AG04450 (cell line): ENCODE measurements at regions not wholly inside any gene's neighbourhood (a gene's known extent, or its start where the extent isn't known, plus 50 kb on each side); places are given as distances from the start of the nearest gene placed in this dataset.
"Not testable (repeated sequence)": the region's sequence is repeated elsewhere in the genome, so short reads cannot be mapped to it uniquely, and the experiment has no call there.

Source experiments
- CTCF ChIA-PET: fragments of 300-600, 350-600 bp; formaldehyde crosslinking; extraction: SDS; loops from one replicate; lab custom pipeline; 2022; ENCODE audit warnings: antibody characterized with exemption, inconsistent platforms; lab: Charles Lee
- POLR2A ChIA-PET: fragments of 350-600 bp; formaldehyde crosslinking; extraction: SDS; loops from one replicate; lab custom pipeline; 2021; ENCODE audit warnings: antibody characterized with exemption, inconsistent platforms; lab: Yijun Ruan, JAX
- DNase-seq: peaks from one replicate; pipeline ENCODE4 v3.0.0-alpha.2; 2011; ENCODE audit warnings: low read depth, low spot score
- H3K27ac ChIP-seq: one replicate; pipeline ENCODE4 v1.5.1; 2012; ENCODE audit warnings: low read depth, low read length, control low read depth
- H3K27me3 ChIP-seq: one replicate; pipeline ENCODE4 v1.6.0; 2012; ENCODE audit warnings: low read length; ENCODE audit not compliant: control insufficient read depth, insufficient read depth
- H3K4me3 ChIP-seq: 2 replicates; pipeline ENCODE4 v1.5.1; 2011; ENCODE audit warnings: mild to moderate bottlenecking, low read depth, low read length, control low read depth
- H3K9me3 ChIP-seq: 2 replicates; pipeline ENCODE4 v1.5.1; 2012; ENCODE audit warnings: low read length; ENCODE audit not compliant: control insufficient read depth, insufficient read depth
- TF ChIP-seq, protein P1 (sequence below): IDR thresholded peaks from 2 replicates; pipeline ENCODE4 v1.5.1; 2011; ENCODE audit warnings: low read depth, low read length, control low read depth, inconsistent platforms

DNA sequence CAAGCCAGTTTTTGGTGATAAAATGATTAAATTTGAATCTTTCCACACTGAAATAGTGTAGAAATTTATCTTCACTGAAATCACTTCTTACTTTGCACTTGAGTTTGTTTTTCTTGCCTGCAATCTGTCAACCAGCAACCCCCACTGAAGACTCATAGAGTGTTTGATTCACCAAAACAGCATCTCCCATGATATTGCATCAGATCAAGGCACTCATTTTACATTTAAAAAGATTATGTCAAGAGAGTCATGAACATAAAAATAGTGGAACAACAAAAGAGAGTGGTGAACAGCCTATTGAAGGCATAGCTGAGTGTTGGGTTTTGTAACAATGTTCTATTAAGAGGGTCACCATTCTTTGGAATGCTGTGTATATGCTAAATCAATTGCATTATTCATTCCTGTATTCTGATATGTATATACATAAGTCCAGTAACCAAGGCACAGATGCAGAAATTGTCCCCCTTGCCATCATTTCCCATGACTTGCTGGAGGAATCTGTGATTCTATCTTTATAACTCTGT lies 1934.9 kb downstream of the ARAP2 start:
- Histone ChIP-seq H3K4me3 (no peak overlapping the region), H3K27ac (no peak overlapping the region), H3K27me3 (no peaks in the 10 kb centered on the region), H3K9me3 (no peaks in the 10 kb centered on the region)
- TF ChIP-seq, protein P1, sequence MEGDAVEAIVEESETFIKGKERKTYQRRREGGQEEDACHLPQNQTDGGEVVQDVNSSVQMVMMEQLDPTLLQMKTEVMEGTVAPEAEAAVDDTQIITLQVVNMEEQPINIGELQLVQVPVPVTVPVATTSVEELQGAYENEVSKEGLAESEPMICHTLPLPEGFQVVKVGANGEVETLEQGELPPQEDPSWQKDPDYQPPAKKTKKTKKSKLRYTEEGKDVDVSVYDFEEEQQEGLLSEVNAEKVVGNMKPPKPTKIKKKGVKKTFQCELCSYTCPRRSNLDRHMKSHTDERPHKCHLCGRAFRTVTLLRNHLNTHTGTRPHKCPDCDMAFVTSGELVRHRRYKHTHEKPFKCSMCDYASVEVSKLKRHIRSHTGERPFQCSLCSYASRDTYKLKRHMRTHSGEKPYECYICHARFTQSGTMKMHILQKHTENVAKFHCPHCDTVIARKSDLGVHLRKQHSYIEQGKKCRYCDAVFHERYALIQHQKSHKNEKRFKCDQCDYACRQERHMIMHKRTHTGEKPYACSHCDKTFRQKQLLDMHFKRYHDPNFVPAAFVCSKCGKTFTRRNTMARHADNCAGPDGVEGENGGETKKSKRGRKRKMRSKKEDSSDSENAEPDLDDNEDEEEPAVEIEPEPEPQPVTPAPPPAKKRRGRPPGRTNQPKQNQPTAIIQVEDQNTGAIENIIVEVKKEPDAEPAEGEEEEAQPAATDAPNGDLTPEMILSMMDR, result no peak
- ChIA-PET POLR2A (no interaction called here), CTCF (no interaction called here)
- DNase-seq, result no peak

DNA sequence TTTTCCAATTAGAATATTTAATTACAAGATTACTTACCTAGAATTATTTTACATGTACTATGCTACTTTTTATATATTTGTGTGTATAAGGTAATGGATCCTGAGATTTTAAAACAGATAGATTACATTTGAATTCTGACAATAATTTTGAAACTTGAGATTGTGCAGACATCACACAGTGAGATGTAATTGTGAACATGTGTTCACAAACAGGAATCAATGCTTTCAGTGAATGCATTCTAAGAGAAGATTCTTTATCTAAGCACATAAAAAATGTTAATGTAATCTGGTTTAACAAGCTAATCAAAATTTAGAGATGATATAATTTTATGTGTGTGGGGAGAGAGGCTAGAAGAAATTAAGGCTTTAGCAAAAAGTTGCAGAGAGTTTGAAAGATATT lies 1925.5 kb downstream of the ARAP2 start:
- CTCF ChIA-PET, result no interaction called here
- Histone ChIP-seq H3K27me3 (no peaks in the 10 kb centered on the region), H3K9me3 (no peaks in the 10 kb centered on the region), H3K4me3 (no peak overlapping the region), H3K27ac (no peak overlapping the region)
- DNase-seq, result no peak
- POLR2A ChIA-PET, result no interaction called here
- TF ChIP-seq, protein P1, result no peak

DNA sequence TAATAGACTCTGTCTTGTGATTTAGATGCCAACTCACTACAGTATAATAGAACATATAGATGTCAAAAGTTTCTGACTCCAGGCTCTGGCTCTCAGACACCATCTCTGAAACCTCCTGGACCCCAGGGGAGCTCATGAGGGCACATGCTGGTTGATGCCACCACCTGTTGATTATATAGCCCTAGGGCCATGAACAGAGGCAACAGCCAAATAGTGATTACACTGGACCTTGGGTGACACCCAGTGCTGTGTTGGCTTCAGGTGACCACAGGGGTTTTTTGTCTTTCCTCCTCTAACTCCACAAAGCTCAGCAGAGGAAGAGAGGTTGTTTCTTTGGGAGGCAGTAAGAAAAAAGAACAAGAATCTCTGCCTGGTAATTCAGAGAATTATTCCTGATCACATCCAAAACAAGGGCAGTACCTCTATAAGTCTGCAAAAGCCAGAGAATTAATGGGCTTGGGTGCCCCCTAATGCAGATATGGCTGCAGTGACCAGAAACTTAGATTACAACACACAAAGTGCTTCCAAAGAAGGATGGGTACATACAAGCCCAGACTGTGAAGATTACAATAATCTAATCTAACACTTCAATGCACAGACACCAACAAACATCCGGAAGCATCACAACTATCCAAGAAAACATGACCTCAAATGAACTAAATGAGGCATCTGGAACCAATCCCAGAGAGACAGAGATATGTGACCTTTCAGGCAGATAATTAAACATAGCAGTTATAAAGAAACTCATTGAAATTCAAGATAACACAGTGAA lies 1920.6 kb downstream of the ARAP2 start:
- CTCF ChIA-PET, result interaction anchor here (0.6 to 2.3 kb wide), 4 partner anchors 71 to 675 kb away, joined by 3 to 9 read pairs (median 6); no protein-coding TSS in a partner anchor
- Histone ChIP-seq H3K27ac (no peak overlapping the region), H3K9me3 (no peaks in the 10 kb centered on the region), H3K4me3 (no peak overlapping the region), H3K27me3 (no peaks in the 10 kb centered on the region)
- POLR2A ChIA-PET, result no interaction called here
- no peak for DNase-seq
- TF ChIP-seq, protein P1, result peak; percentile 49

GRCh38 chr4:34328939-34329338 lies 1915.4 kb downstream of the ARAP2 start:
- Histone ChIP-seq H3K9me3 (no peaks in the 10 kb centered on the region), H3K27ac (no peak overlapping the region), H3K4me3 (no peak overlapping the region), H3K27me3 (no peaks in the 10 kb centered on the region)
- POLR2A ChIA-PET, result no interaction called here
- TF ChIP-seq, protein P1, result no peak
- DNase-seq, result no peak
- CTCF ChIA-PET, result no interaction called here

- DNase-seq, H3K4me3 ChIP-seq, H3K9me3 ChIP-seq, H3K27me3 ChIP-seq, CTCF ChIA-PET, POLR2A ChIA-PET, H3K27ac ChIP-seq: not testable (repeated sequence)
Observed at GRCh38 chr4:34335156-34335555, 1909.2 kb downstream of the ARAP2 start.

DNA sequence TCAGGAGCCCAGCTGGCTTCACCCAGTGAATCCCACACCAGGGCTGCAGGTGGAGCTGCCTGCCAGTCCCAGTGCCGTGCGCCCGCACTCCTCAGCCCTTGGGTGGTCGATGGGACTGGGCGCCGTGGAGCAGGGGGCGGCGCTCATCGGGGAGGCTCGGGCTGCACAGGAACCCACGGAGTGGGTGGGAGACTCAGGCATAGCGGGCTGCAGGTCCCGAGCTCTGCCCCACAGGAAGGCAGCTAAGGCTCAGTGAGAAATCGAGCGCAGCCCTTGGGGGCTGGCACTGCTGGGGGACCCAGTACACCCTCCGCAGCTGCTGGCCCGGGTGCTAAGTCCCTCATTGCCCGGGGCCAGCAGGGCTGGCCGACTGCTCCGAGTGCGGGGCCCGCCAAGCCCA lies 1908.8 kb downstream of the ARAP2 start:
- CTCF ChIA-PET, H3K9me3 ChIP-seq, H3K27ac ChIP-seq, POLR2A ChIA-PET, H3K4me3 ChIP-seq, DNase-seq, H3K27me3 ChIP-seq: not testable (repeated sequence)
